Epithelial cell of esophagus (primary cell): ENCODE measurements at regions not wholly inside any gene's neighbourhood (a gene's known extent, or its start where the extent isn't known, plus 50 kb on each side); places are given as distances from the start of the nearest gene placed in this dataset.
"Not testable (repeated sequence)": the region's sequence is repeated elsewhere in the genome, so short reads cannot be mapped to it uniquely, and the experiment has no call there.

Experiments
- DNase-seq: peaks from one replicate; pipeline ENCODE4 v3.0.0; 2010; ENCODE audit warnings: low read depth
- H3K4me3 ChIP-seq: 2 replicates; pipeline ENCODE4 v1.5.1; 2011; ENCODE audit warnings: mild to moderate bottlenecking, low read length, control low read depth
- TF ChIP-seq, protein P1 (sequence below): IDR thresholded peaks from 2 replicates; pipeline ENCODE4 v1.5.1; 2011; ENCODE audit warnings: low read depth, mild to moderate bottlenecking, low read length, control low read depth, inconsistent platforms; ENCODE audit not compliant: insufficient read depth; ENCODE audit errors: missing control alignments

DNA sequence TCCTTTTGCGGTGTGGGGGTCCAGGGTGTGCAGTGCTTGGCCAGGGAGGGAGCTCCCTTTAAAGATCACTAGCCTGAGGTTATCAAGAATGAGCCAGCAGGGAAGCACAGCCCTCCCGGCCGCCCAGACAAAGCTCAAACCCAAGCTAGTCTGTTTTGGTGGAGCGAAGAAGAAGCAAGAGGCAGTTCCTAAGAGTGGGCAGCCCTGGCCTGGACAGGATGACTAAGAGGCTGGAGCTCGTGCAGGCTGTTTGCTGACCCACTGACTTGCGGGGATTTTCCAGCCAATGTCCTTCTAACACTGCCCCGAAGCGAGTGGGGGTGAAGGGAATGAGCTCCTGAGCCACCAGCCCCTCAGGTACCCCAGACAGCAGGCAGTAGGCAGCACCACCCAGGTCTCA lies 134.4 kb downstream of the COPRS start:
- H3K4me3 ChIP-seq, result no peak overlapping the region
- no peak for DNase-seq
- TF ChIP-seq, protein P1, sequence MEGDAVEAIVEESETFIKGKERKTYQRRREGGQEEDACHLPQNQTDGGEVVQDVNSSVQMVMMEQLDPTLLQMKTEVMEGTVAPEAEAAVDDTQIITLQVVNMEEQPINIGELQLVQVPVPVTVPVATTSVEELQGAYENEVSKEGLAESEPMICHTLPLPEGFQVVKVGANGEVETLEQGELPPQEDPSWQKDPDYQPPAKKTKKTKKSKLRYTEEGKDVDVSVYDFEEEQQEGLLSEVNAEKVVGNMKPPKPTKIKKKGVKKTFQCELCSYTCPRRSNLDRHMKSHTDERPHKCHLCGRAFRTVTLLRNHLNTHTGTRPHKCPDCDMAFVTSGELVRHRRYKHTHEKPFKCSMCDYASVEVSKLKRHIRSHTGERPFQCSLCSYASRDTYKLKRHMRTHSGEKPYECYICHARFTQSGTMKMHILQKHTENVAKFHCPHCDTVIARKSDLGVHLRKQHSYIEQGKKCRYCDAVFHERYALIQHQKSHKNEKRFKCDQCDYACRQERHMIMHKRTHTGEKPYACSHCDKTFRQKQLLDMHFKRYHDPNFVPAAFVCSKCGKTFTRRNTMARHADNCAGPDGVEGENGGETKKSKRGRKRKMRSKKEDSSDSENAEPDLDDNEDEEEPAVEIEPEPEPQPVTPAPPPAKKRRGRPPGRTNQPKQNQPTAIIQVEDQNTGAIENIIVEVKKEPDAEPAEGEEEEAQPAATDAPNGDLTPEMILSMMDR, result no peak

DNA sequence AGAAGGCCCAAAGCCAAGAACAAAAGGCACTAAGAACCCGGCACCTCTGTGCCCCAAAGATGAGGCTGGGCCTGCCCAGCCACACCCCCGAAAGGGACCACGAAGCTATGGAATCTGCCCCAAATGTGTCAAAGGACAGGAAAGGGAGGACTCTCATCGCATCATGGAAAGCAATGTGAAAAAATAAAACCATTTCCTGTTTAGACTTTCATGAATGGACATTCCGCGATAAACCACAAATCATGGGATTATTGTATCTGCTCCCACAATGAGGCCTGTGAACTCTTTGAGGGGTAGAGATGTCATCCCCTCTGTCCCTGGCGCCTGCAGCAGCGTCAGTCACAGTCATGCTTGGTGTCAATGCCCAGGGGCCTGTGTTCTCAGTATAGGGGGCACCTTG lies 135.0 kb downstream of the COPRS start:
- no peak overlapping the region for H3K4me3 ChIP-seq
- no peak for DNase-seq
- TF ChIP-seq, protein P1, result no peak

DNA sequence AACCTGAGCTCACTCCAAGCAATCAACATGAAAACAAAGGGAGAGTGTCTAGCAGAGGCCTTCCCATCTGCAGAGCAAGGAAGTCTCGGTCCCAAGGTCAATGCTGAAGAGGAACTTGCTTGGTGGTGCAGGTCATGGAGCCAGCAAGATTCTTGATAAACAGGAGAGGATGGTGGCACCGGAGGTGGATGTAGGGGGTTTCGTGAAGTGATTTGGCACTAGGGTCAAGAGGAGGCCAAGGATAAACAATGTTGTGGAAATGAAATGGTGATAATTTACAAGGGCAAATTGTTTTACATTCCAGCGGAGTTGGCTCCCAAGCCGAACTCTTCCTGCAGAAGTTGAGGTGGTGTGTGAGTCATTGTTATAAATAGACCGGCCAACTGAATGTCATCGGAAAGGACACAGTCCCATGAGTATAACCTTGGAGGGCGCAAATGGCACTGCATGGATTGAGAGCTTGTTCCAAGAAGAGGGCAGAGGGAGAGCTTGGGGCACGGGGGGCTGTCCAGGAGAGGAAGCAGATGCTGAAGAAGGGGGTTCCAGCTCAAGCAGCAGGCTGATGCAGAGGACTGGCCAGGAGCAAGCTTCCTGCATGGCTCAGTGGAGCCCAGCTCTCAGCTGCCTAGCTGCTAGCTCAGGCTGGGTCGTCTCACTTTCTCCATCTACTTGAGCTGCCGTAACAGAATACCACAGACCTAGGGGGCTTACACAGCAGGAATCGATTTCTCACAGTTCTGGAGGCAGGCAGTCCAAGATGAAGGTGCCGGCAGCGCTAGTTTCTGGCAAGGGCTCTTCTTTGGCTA lies 136.6 kb downstream of the COPRS start:
- DNase-seq, result no peak
- TF ChIP-seq, protein P1, result no peak
- no peak overlapping the region for H3K4me3 ChIP-seq

DNA sequence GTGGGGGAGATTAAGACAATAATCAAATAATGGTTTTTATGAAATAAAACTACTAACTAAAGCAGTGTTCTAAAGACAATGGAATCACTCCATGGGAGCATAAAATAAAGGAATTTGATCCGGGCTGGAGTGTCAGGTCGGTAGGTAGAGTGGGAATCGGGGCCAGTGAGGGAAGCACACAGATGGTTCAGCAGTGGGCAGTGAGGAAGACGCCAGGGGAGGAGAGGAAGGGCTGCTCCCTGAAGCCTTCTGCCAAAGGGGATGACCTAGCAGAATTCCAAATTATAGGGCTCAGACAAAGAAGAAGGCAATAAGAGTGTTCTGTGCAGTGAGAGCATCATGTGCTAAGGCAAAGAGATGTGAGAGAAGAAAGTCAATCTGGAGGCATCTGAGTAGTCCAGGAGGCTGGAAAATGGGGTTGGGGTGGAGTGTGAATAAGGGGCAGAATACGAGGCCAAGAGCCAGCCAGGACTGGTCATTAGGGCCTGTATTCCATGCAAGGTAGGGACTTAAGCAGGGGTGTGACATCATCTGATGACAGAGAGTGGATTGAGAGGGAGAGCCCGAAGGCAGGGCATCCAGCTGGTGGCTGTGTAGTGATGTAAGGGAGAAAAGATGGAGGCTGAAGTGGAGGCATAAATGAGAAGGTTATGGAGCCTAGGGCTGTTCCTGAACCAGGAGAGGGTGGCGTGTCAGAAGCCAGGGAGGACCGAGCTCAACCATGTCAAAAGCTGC lies 137.6 kb downstream of the COPRS start:
- DNase-seq, result no peak
- TF ChIP-seq, protein P1, result no peak
- no peak overlapping the region for H3K4me3 ChIP-seq

DNA sequence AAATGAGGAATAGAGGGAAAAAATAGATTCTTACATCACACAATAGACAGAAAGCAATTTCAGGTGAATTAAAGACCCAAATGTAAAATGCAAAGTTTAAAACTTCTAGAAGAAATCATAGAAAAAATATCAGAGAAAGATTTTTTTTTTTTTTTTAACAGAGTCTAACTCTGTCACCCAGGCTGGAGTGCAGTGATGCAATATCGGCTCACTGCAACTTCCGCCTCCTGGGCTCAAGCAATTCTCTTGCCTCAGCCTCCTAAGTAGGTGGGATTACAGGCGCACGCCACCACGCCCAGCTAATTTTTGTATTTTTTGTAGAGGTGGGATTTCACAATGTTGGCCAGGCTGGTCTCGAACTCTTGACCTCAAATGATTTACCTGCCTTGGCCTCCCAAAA lies 141.8 kb downstream of the COPRS start:
- DNase-seq, H3K4me3 ChIP-seq: not testable (repeated sequence)

DNA sequence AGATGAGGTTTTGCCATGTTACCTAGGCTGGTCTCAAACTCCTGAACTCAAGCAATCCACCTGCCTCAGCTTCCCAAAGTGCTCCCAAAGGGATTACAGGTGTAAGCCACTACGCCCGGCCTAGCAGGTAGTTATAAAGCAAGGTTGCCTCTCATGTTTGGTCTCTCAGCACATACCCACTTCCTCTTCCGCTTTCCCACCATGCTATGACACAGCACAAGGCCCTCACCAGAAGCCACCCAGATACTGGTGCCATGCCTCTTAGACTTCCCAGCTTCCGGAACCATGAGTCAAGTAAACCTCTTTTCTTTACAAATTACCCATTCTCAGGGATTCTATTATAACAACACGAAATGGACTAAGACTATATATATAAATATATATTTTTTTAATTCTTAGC lies 143.6 kb downstream of the COPRS start:
- H3K4me3 ChIP-seq, result no peak overlapping the region
- no peak for DNase-seq
- TF ChIP-seq, protein P1, result no peak

DNA sequence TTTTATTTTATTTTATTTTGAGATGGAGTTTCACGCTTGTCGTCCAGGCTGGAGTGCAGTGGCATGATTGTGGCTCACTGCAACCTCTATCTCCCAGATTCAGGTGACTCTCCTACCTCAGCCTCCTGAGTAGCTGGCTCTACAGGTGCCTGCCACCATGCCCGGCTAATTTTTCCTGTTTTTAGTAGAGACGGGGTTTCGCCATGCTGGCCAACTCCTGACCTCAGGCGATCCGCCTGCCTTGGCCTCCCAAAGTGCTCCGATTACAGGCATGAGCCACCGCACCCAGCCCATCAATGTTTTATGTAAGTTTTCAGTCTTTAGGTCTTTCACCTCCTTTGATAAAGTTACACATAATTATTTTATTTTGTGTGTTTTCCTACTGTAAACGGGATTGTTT lies 154.6 kb downstream of the COPRS start:
- no peak overlapping the region for H3K4me3 ChIP-seq
- TF ChIP-seq, protein P1, result no peak
- DNase-seq, result no peak
